GM12872 (cell line): ENCODE measurements at regions not wholly inside any gene's neighbourhood (a gene's known extent, or its start where the extent isn't known, plus 50 kb on each side); places are given as distances from the start of the nearest gene placed in this dataset.

ENCODE experiments used
- CTCF ChIP-seq: IDR thresholded peaks from 3 replicates; pipeline ENCODE4 v1.5.1; 2011; ENCODE audit warnings: low read depth, mild to moderate bottlenecking, low read length, moderate library complexity; ENCODE audit not compliant: insufficient read depth

- TF ChIP-seq CTCF, result no peak
Measured at GRCh38 chr2:83866211-83866610, 592.9 kb downstream of the SUCLG1 start.

GRCh38 chr2:83862600-83862999 is 596.5 kb downstream of the SUCLG1 start:
- TF ChIP-seq CTCF, result no peak

- no peak for TF ChIP-seq CTCF
Measured at GRCh38 chr2:83860320-83860719, 598.8 kb downstream of the SUCLG1 start.

- TF ChIP-seq CTCF, result no peak
Measured at GRCh38 chr2:83859553-83859952, 599.5 kb downstream of the SUCLG1 start.

GRCh38 chr2:83851066-83851465 is 608.0 kb downstream of the SUCLG1 start:
- no peak for TF ChIP-seq CTCF

- TF ChIP-seq CTCF, result no peak
Measured at GRCh38 chr2:83850071-83850725, 608.9 kb downstream of the SUCLG1 start.

GRCh38 chr2:83844490-83844889 is 614.6 kb downstream of the SUCLG1 start:
- no peak for TF ChIP-seq CTCF

GRCh38 chr2:83842421-83842820 is 616.7 kb downstream of the SUCLG1 start:
- no peak for TF ChIP-seq CTCF
